ENCODE measurements at regions not wholly inside any gene's neighbourhood (a gene's known extent, or its start where the extent isn't known, plus 50 kb on each side); places are given as distances from the start of the nearest gene placed in this dataset.

- no peak overlapping the region for H3K4me3 Mint-ChIP-seq
- CTCF ChIA-PET = no interaction called here
Measured at GRCh38 chr7:82579047-82579446, 135.5 kb upstream of the CACNA2D1 start.

More at GRCh38 chr7:82579047-82579446, 135.5 kb upstream of the CACNA2D1 start:
- no peak overlapping the region for H3K27ac Mint-ChIP-seq
- H3K9me3 Mint-ChIP-seq = no peaks in the 10 kb centered on the region
- POLR2A ChIA-PET = no interaction called here
- TF ChIP-seq CREB1 (CRISPR knock-in tag; IDR thresholded peaks at IDR 0.05) = no peak
- no peak for TF ChIP-seq ATF3 (CRISPR knock-in tag; conservative IDR thresholded peaks at IDR 0.05)
- TF ChIP-seq PRRX2 (CRISPR knock-in tag; IDR thresholded peaks at IDR 0.05) = no peak
- TF ChIP-seq PREB (CRISPR knock-in tag; IDR thresholded peaks at IDR 0.05; ENCODE audit: borderline replicate concordance) = no peak
- no peak for TF ChIP-seq FOXK1 (CRISPR knock-in tag; IDR thresholded peaks at IDR 0.05)
- TF ChIP-seq CBFB (CRISPR knock-in tag; IDR thresholded peaks at IDR 0.05; ENCODE audit: low read depth) = no peak
- TF ChIP-seq ETV6 (CRISPR knock-in tag; IDR thresholded peaks at IDR 0.05) = no peak
- TF ChIP-seq NFE2L1 (CRISPR knock-in tag; IDR thresholded peaks at IDR 0.05) = no peak
- no peak for TF ChIP-seq TEAD4 (CRISPR knock-in tag; IDR thresholded peaks at IDR 0.05)
- TF ChIP-seq FOXJ3 (CRISPR knock-in tag; IDR thresholded peaks at IDR 0.05; ENCODE audit: borderline replicate concordance) = no peak
- TF ChIP-seq, protein P1, sequence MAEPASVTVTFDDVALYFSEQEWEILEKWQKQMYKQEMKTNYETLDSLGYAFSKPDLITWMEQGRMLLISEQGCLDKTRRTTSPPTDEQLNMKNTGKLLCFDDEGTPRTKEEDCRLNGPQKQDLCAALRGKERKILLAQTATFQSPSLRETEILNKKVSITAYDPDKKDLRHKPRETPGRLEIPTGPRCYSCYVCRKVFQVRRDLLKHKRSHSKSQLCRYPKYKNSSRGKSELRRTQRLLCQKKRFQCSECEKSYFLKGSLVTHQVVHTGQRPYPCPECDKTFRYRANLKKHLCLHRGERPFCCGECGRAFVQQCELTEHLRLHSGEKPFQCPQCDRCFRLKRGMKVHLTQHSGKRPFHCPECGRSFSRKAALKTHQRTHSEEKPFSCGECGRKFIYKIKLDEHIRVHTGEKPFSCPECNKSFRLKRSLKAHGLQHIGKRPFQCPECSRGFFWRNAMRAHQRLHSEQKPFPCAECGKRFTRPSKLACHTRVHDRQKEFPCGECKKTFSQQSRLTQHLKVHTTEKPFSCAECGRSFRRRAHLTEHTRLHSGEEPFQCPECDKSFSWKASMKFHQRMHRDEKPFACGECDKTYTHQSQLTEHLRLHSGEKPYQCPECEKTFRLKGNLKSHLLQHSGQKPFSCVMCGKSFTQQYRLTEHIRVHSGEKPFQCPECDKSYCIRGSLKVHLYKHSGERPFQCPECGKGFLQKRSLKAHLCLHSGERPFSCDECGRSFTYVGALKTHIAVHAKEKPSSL (CRISPR knock-in tag; conservative IDR thresholded peaks at IDR 0.05) = no peak
- no peak for TF ChIP-seq USF1 (CRISPR knock-in tag; IDR thresholded peaks at IDR 0.05)
- TF ChIP-seq, protein P2, sequence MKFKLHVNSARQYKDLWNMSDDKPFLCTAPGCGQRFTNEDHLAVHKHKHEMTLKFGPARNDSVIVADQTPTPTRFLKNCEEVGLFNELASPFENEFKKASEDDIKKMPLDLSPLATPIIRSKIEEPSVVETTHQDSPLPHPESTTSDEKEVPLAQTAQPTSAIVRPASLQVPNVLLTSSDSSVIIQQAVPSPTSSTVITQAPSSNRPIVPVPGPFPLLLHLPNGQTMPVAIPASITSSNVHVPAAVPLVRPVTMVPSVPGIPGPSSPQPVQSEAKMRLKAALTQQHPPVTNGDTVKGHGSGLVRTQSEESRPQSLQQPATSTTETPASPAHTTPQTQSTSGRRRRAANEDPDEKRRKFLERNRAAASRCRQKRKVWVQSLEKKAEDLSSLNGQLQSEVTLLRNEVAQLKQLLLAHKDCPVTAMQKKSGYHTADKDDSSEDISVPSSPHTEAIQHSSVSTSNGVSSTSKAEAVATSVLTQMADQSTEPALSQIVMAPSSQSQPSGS (CRISPR knock-in tag; IDR thresholded peaks at IDR 0.05; ENCODE audit: borderline replicate concordance, low read depth) = no peak
- no peak for TF ChIP-seq ZNF121 (CRISPR knock-in tag; IDR thresholded peaks at IDR 0.05)
- TF ChIP-seq ZNF671 (CRISPR knock-in tag; IDR thresholded peaks at IDR 0.05) = no peak
- TF ChIP-seq ELF4 (CRISPR knock-in tag; IDR thresholded peaks at IDR 0.05; ENCODE audit: low read depth) = no peak
- TF ChIP-seq, protein P3, sequence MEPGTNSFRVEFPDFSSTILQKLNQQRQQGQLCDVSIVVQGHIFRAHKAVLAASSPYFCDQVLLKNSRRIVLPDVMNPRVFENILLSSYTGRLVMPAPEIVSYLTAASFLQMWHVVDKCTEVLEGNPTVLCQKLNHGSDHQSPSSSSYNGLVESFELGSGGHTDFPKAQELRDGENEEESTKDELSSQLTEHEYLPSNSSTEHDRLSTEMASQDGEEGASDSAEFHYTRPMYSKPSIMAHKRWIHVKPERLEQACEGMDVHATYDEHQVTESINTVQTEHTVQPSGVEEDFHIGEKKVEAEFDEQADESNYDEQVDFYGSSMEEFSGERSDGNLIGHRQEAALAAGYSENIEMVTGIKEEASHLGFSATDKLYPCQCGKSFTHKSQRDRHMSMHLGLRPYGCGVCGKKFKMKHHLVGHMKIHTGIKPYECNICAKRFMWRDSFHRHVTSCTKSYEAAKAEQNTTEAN (CRISPR knock-in tag; IDR thresholded peaks at IDR 0.05) = no peak
- TF ChIP-seq, protein P4, sequence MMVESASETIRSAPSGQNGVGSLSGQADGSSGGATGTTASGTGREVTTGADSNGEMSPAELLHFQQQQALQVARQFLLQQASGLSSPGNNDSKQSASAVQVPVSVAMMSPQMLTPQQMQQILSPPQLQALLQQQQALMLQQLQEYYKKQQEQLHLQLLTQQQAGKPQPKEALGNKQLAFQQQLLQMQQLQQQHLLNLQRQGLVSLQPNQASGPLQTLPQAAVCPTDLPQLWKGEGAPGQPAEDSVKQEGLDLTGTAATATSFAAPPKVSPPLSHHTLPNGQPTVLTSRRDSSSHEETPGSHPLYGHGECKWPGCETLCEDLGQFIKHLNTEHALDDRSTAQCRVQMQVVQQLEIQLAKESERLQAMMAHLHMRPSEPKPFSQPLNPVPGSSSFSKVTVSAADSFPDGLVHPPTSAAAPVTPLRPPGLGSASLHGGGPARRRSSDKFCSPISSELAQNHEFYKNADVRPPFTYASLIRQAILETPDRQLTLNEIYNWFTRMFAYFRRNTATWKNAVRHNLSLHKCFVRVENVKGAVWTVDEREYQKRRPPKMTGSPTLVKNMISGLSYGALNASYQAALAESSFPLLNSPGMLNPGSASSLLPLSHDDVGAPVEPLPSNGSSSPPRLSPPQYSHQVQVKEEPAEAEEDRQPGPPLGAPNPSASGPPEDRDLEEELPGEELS (CRISPR knock-in tag; IDR thresholded peaks at IDR 0.05) = no peak
- TF ChIP-seq, protein P5, sequence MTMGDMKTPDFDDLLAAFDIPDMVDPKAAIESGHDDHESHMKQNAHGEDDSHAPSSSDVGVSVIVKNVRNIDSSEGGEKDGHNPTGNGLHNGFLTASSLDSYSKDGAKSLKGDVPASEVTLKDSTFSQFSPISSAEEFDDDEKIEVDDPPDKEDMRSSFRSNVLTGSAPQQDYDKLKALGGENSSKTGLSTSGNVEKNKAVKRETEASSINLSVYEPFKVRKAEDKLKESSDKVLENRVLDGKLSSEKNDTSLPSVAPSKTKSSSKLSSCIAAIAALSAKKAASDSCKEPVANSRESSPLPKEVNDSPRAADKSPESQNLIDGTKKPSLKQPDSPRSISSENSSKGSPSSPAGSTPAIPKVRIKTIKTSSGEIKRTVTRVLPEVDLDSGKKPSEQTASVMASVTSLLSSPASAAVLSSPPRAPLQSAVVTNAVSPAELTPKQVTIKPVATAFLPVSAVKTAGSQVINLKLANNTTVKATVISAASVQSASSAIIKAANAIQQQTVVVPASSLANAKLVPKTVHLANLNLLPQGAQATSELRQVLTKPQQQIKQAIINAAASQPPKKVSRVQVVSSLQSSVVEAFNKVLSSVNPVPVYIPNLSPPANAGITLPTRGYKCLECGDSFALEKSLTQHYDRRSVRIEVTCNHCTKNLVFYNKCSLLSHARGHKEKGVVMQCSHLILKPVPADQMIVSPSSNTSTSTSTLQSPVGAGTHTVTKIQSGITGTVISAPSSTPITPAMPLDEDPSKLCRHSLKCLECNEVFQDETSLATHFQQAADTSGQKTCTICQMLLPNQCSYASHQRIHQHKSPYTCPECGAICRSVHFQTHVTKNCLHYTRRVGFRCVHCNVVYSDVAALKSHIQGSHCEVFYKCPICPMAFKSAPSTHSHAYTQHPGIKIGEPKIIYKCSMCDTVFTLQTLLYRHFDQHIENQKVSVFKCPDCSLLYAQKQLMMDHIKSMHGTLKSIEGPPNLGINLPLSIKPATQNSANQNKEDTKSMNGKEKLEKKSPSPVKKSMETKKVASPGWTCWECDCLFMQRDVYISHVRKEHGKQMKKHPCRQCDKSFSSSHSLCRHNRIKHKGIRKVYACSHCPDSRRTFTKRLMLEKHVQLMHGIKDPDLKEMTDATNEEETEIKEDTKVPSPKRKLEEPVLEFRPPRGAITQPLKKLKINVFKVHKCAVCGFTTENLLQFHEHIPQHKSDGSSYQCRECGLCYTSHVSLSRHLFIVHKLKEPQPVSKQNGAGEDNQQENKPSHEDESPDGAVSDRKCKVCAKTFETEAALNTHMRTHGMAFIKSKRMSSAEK (CRISPR knock-in tag; IDR thresholded peaks at IDR 0.05; ENCODE audit: borderline replicate concordance) = no peak
- TF ChIP-seq SOX15 (CRISPR knock-in tag; IDR thresholded peaks at IDR 0.05) = no peak
- DNase-seq (ENCODE audit: low spot score) = no peak
- H3K4me1 Mint-ChIP-seq = peaks cover 12% of the 10 kb centered on the region
- no peaks in the 10 kb centered on the region for H3K27me3 Mint-ChIP-seq (ENCODE audit: low read depth)
- H3K36me3 Mint-ChIP-seq = no peaks in the 10 kb centered on the region
- no peak for ATAC-seq
